C4-2B (cell line): ENCODE measurements at regions not wholly inside any gene's neighbourhood (a gene's known extent, or its start where the extent isn't known, plus 50 kb on each side); places are given as distances from the start of the nearest gene placed in this dataset.

Source experiments
- ZFX ChIP-seq: fragments of 450-650 bp; IDR thresholded peaks from 2 replicates; pipeline ENCODE4 v1.6.1; 2017
- TF ChIP-seq, protein P1 (sequence below): fragments of 450-650 bp; conservative IDR thresholded peaks from 2 replicates; pipeline ENCODE4 v1.5.1; 2017; ENCODE audit warnings: mild to moderate bottlenecking

DNA sequence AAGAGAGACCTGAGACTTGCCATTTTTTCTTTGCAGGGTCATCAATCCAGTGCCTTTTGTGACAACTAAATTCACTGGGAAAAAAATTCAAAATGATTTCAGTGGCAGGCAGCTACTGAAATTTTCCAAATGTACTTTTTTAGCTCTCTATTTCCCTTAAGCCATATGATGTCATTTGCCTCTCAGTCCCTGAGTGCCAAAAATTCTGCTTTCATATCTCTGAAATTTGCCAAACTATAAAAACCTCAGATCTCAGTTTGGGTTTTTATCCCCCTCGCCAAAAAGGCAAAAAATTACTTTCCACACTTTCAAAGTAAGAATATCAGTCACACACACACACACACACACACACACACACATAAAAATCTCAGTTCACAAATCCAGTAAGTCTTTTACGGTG, 651.3 kb upstream of the ARID1B start:
- TF ChIP-seq, protein P1, sequence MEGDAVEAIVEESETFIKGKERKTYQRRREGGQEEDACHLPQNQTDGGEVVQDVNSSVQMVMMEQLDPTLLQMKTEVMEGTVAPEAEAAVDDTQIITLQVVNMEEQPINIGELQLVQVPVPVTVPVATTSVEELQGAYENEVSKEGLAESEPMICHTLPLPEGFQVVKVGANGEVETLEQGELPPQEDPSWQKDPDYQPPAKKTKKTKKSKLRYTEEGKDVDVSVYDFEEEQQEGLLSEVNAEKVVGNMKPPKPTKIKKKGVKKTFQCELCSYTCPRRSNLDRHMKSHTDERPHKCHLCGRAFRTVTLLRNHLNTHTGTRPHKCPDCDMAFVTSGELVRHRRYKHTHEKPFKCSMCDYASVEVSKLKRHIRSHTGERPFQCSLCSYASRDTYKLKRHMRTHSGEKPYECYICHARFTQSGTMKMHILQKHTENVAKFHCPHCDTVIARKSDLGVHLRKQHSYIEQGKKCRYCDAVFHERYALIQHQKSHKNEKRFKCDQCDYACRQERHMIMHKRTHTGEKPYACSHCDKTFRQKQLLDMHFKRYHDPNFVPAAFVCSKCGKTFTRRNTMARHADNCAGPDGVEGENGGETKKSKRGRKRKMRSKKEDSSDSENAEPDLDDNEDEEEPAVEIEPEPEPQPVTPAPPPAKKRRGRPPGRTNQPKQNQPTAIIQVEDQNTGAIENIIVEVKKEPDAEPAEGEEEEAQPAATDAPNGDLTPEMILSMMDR: no peak
- no peak for TF ChIP-seq ZFX
